ENCODE measurements at regions not wholly inside any gene's neighbourhood (a gene's known extent, or its start where the extent isn't known, plus 50 kb on each side); places are given as distances from the start of the nearest gene placed in this dataset.

- TF ChIP-seq, protein P1, sequence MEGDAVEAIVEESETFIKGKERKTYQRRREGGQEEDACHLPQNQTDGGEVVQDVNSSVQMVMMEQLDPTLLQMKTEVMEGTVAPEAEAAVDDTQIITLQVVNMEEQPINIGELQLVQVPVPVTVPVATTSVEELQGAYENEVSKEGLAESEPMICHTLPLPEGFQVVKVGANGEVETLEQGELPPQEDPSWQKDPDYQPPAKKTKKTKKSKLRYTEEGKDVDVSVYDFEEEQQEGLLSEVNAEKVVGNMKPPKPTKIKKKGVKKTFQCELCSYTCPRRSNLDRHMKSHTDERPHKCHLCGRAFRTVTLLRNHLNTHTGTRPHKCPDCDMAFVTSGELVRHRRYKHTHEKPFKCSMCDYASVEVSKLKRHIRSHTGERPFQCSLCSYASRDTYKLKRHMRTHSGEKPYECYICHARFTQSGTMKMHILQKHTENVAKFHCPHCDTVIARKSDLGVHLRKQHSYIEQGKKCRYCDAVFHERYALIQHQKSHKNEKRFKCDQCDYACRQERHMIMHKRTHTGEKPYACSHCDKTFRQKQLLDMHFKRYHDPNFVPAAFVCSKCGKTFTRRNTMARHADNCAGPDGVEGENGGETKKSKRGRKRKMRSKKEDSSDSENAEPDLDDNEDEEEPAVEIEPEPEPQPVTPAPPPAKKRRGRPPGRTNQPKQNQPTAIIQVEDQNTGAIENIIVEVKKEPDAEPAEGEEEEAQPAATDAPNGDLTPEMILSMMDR (IDR thresholded peaks at IDR 0.05; ENCODE audit: borderline replicate concordance, extremely low read depth, low read length, poor library complexity, severe bottlenecking): no peak
- no peak for TF ChIP-seq EZH2 (IDR thresholded peaks at IDR 0.05; ENCODE audit: borderline replicate concordance, low read depth, low read length, severe bottlenecking)
These were observed 1853.6 kb upstream of the LRRTM1 start for GRCh38 chr2:82158150-82158549.
